Gastrocnemius medialis (tissue), 4 donors: ENCODE measurements at regions not wholly inside any gene's neighbourhood (a gene's known extent, or its start where the extent isn't known, plus 50 kb on each side); places are given as distances from the start of the nearest gene placed in this dataset.

Source experiments
- ATAC-seq, 2 donors: fragments of 150-250 bp; one replicate each; pipeline ENCODE4 v1.9.1; 2016
- DNase-seq, 2 donors: peaks; one replicate each; pipeline ENCODE4 v3.0.0-alpha.2; 2019
- H3K27ac ChIP-seq, 4 donors: fragments of 200-600 bp; sonication (generic); 1 replicate in 1 of 4; 2 replicates in 3 of 4; pipeline ENCODE4 v1.5.1; 2016 to 2018; ENCODE audit warnings: mild to moderate bottlenecking in 2 of 4, moderate library complexity in 1 of 4
- H3K27me3 ChIP-seq, 3 donors: fragments of 200-600 bp; sonication (generic) in 2 of 3; 1 replicate in 1 of 3; 2 replicates in 2 of 3; pipeline versions ENCODE4 v1.5.1 to v1.6.0; 2016 to 2019; ENCODE audit warnings: mild to moderate bottlenecking in 1 of 3, moderate library complexity in 1 of 3
- H3K36me3 ChIP-seq, 2 donors: fragments of 200-600 bp; sonication (generic) in 1 of 2; one replicate each; pipeline ENCODE4 v1.5.1; 2017 to 2018
- H3K4me1 ChIP-seq, 2 donors: fragments of 200-600 bp; sonication (generic) in 1 of 2; one replicate each; pipeline ENCODE4 v1.5.1; 2016 to 2017; ENCODE audit warnings: mild to moderate bottlenecking in 2 of 2
- H3K4me3 ChIP-seq, 4 donors: fragments of 200-600 bp; sonication (generic) in 3 of 4; 1 replicate in 1 of 4; 2 replicates in 3 of 4; pipeline ENCODE4 v1.5.1; 2016 to 2019; ENCODE audit warnings: mild to moderate bottlenecking in 2 of 4
- H3K9me3 ChIP-seq, 3 donors: fragments of 200-600 bp; sonication (generic) in 2 of 3; 1 replicate in 1 of 3; 2 replicates in 2 of 3; pipeline ENCODE4 v1.5.1; 2016 to 2019
- CTCF ChIP-seq, 5 experiments: fragments of 450-650 bp in 3 of 5; fragments of 200-600 bp in 2 of 5; sonication (generic) in 2 of 5; IDR thresholded peaks in 4 of 5; conservative IDR thresholded peaks in 1 of 5; 1 replicate in 4 of 5; 2 replicates in 1 of 5; pipeline ENCODE4 v1.5.1; 2016 to 2019; ENCODE audit warnings: antibody characterized with exemption in 5 of 5, mild to moderate bottlenecking in 3 of 5, moderate library complexity in 3 of 5
- POLR2A ChIP-seq, 2 donors: fragments of 450-650 bp; IDR thresholded peaks; one replicate each; pipeline ENCODE4 v1.6.1; 2017; ENCODE audit warnings: antibody characterized with exemption in 2 of 2, mild to moderate bottlenecking in 2 of 2, moderate library complexity in 2 of 2
- in situ Hi-C, 4 donors: fragments of 200-750 bp; cut with MboI; loops; one replicate each; pipeline versions ENCODE4 v1.15.0 to v1.8.0; 2017; ENCODE audit warnings: low sequenced_read_pairs in 4 of 4
- intact Hi-C: fragments of 100-400 bp; cut with DNase I; formaldehyde crosslinking; loops from one replicate; pipeline ENCODE4 v1.15.1; 2023; ENCODE audit warnings: low total_unique reads

- TF ChIP-seq CTCF (IDR thresholded peaks at IDR 0.05 in 4 of 5, conservative IDR thresholded peaks at IDR 0.05 in 1 of 5), result no peak
- TF ChIP-seq POLR2A (IDR thresholded peaks at IDR 0.05), result no peak
- no peak overlapping the region for H3K4me3 ChIP-seq
- no peak overlapping the region for H3K27ac ChIP-seq
- ATAC-seq (no peak), DNase-seq (no peak)
- intact Hi-C loops, result no loop called here
- H3K9me3 ChIP-seq, result no peaks in the 10 kb centered on the region
- in situ Hi-C loops, result no loop called here
- H3K27me3 ChIP-seq, result peaks cover 10 to 26% (median 14%) of the 10 kb centered on the region in 3 donors
- no peaks in the 10 kb centered on the region for H3K36me3 ChIP-seq
- no peaks in the 10 kb centered on the region for H3K4me1 ChIP-seq
Measured at GRCh38 chr13:53200075-53200474, 171.5 kb downstream of the OLFM4 start.

DNA sequence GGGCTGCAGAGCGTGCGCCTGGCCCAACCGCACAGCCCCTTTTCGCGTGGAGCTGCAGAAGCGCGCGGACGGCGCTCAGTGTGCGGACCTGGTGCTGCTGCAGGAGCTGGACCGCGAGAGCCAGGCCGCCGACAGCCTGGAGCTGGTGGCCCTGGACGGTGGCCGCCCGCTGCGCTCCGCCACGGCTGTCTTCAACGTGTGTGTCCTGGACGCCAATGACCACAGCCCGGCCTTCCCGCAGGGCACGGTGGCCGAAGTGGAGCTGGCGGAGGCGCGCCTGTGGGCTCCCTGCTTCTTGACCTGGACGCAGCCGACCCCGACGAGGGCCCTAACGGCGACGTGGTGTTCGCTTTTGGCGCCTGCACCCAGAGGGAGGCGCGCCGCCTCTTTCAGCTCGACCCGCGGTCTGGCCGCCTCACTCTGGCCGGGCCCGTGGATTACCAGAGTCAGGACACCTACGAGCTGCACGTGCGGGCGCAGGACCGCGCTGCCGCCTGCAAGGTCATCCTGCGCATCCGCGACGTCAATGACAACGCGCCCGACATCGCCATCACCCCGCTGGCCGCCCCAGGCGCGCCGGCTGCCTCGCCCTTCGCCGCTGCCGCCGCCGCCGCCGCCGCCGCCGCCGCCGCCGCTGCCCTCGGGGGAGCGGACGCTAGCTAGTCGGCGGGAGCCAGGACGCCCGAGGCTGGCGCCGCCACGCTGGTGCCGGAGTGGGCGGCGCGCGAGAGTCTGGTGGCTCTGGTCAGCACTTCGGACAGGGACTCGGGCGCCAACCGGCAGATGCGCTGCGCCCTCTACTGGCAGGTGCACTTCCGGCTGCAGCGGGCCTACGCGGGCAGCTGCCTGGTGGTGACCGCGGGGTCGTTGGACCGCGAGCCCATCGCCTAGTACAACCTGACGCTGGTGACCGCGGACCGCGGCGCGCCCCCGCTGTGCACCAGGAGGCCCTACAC, 172.2 kb downstream of the OLFM4 start:
- in situ Hi-C loops, result no loop called here
- ATAC-seq (no peak), DNase-seq (no peak)
- Histone ChIP-seq H3K36me3 (no peaks in the 10 kb centered on the region), H3K4me3 (no peak overlapping the region), H3K27me3 (peaks cover 10 to 26% (median 14%) of the 10 kb centered on the region in 3 donors), H3K4me1 (no peaks in the 10 kb centered on the region), H3K9me3 (no peaks in the 10 kb centered on the region), H3K27ac (no peak overlapping the region)
- TF ChIP-seq POLR2A (IDR thresholded peaks at IDR 0.05), result no peak
- peak in 2 of 5 experiments; percentile 33 to 40 for TF ChIP-seq CTCF (IDR thresholded peaks at IDR 0.05 in 4 of 5, conservative IDR thresholded peaks at IDR 0.05 in 1 of 5)
- intact Hi-C loops, result no loop called here

- peaks cover 10 to 26% (median 14%) of the 10 kb centered on the region in 3 donors for H3K27me3 ChIP-seq
- no peak for DNase-seq
- peak in 1 of 5 experiments; percentile 3 for TF ChIP-seq CTCF (IDR thresholded peaks at IDR 0.05 in 4 of 5, conservative IDR thresholded peaks at IDR 0.05 in 1 of 5)
- TF ChIP-seq POLR2A (IDR thresholded peaks at IDR 0.05), result no peak
Measured at GRCh38 chr13:53201454-53202225, 173.0 kb downstream of the OLFM4 start.

GRCh38 chr13:53204598-53204997, 176.0 kb downstream of the OLFM4 start:
- H3K36me3 ChIP-seq, result no peaks in the 10 kb centered on the region

More at GRCh38 chr13:53201454-53202225, 173.0 kb downstream of the OLFM4 start:
- Histone ChIP-seq H3K9me3 (no peaks in the 10 kb centered on the region), H3K4me3 (no peak overlapping the region), H3K36me3 (no peaks in the 10 kb centered on the region), H3K4me1 (no peaks in the 10 kb centered on the region), H3K27ac (no peak overlapping the region)
- in situ Hi-C loops, result no loop called here
- no peak for ATAC-seq
- intact Hi-C loops, result no loop called here

More at GRCh38 chr13:53204598-53204997, 176.0 kb downstream of the OLFM4 start:
- Histone ChIP-seq H3K27ac (no peak overlapping the region), H3K4me3 (no peak overlapping the region), H3K27me3 (peaks cover 6 to 26% (median 14%) of the 10 kb centered on the region in 3 donors), H3K4me1 (no peaks in the 10 kb centered on the region), H3K9me3 (no peaks in the 10 kb centered on the region)
- TF ChIP-seq POLR2A (IDR thresholded peaks at IDR 0.05), result no peak
- no peak for TF ChIP-seq CTCF (IDR thresholded peaks at IDR 0.05 in 4 of 5, conservative IDR thresholded peaks at IDR 0.05 in 1 of 5)
- in situ Hi-C loops (no loop called here), intact Hi-C loops (no loop called here)
- DNase-seq (no peak), ATAC-seq (no peak)
